Skeletal muscle satellite cell (primary cell): ENCODE measurements at regions not wholly inside any gene's neighbourhood (a gene's known extent, or its start where the extent isn't known, plus 50 kb on each side); places are given as distances from the start of the nearest gene placed in this dataset.

Experiments
- H3K27me3 ChIP-seq: 2 replicates; pipeline ENCODE4 v1.7.0; 2013; ENCODE audit warnings: low read length; ENCODE audit not compliant: control insufficient read depth, insufficient read depth
- H3K36me3 ChIP-seq: 2 replicates; pipeline ENCODE4 v1.7.0; 2013; ENCODE audit warnings: mild to moderate bottlenecking, control low read depth, low read length; ENCODE audit not compliant: insufficient read depth
- H3K4me1 ChIP-seq: 2 replicates; pipeline ENCODE4 v1.7.0; 2013; ENCODE audit warnings: low read length; ENCODE audit not compliant: control insufficient read depth, insufficient read depth
- H3K4me2 ChIP-seq: 2 replicates; pipeline ENCODE4 v1.7.0; 2013; ENCODE audit warnings: mild to moderate bottlenecking, low read length
- H3K4me3 ChIP-seq: 2 replicates; pipeline ENCODE4 v1.7.0; 2013; ENCODE audit warnings: low read length
- H3K9ac ChIP-seq: 2 replicates; pipeline ENCODE4 v1.7.0; 2013; ENCODE audit warnings: mild to moderate bottlenecking, low read depth, low read length, moderate library complexity
- H3K9me3 ChIP-seq: replicated peaks from 2 replicates; pipeline ENCODE4 v1.7.0; 2013; ENCODE audit warnings: mild to moderate bottlenecking, control low read depth, low read length

GRCh38 chr2:3073704-3074103 lies 303.9 kb downstream of the EIPR1 start:
- Histone ChIP-seq H3K9ac (no peak overlapping the region), H3K27me3 (no peaks in the 10 kb centered on the region), H3K9me3 (peaks cover 8% of the 10 kb centered on the region), H3K4me3 (no peak overlapping the region), H3K36me3 (no peaks in the 10 kb centered on the region), H3K4me1 (no peaks in the 10 kb centered on the region), H3K4me2 (no peak overlapping the region)

- H3K36me3 ChIP-seq: no peaks in the 10 kb centered on the region
- H3K4me2 ChIP-seq: no peak overlapping the region
- no peak overlapping the region for H3K4me3 ChIP-seq
- peaks cover 8% of the 10 kb centered on the region for H3K9me3 ChIP-seq
- H3K4me1 ChIP-seq: no peaks in the 10 kb centered on the region
- no peaks in the 10 kb centered on the region for H3K27me3 ChIP-seq
- no peak overlapping the region for H3K9ac ChIP-seq
Observed at GRCh38 chr2:3073041-3073595, 304.5 kb downstream of the EIPR1 start.

GRCh38 chr2:3071685-3072263 lies 305.8 kb downstream of the EIPR1 start:
- Histone ChIP-seq H3K4me3 (no peak overlapping the region), H3K36me3 (no peaks in the 10 kb centered on the region), H3K27me3 (no peaks in the 10 kb centered on the region), H3K9me3 (peaks cover 8% of the 10 kb centered on the region), H3K4me1 (no peaks in the 10 kb centered on the region), H3K9ac (no peak overlapping the region), H3K4me2 (no peak overlapping the region)

GRCh38 chr2:3066831-3067230 lies 310.8 kb downstream of the EIPR1 start:
- no peaks in the 10 kb centered on the region for H3K27me3 ChIP-seq
- H3K9me3 ChIP-seq: peaks cover 7% of the 10 kb centered on the region
- no peak overlapping the region for H3K9ac ChIP-seq
- no peak overlapping the region for H3K4me2 ChIP-seq
- no peaks in the 10 kb centered on the region for H3K4me1 ChIP-seq
- H3K36me3 ChIP-seq: no peaks in the 10 kb centered on the region
- no peak overlapping the region for H3K4me3 ChIP-seq

- Histone ChIP-seq H3K36me3 (no peaks in the 10 kb centered on the region), H3K27me3 (no peaks in the 10 kb centered on the region), H3K9me3 (peaks cover 11% of the 10 kb centered on the region), H3K4me3 (no peak overlapping the region), H3K9ac (no peak overlapping the region), H3K4me1 (no peaks in the 10 kb centered on the region), H3K4me2 (no peak overlapping the region)
Observed at GRCh38 chr2:3065928-3066327, 311.7 kb downstream of the EIPR1 start.

GRCh38 chr2:3062476-3063260 lies 314.9 kb downstream of the EIPR1 start:
- H3K4me1 ChIP-seq: no peaks in the 10 kb centered on the region
- H3K27me3 ChIP-seq: no peaks in the 10 kb centered on the region
- H3K4me3 ChIP-seq: no peak overlapping the region
- no peak overlapping the region for H3K4me2 ChIP-seq
- no peaks in the 10 kb centered on the region for H3K36me3 ChIP-seq
- peaks cover 14% of the 10 kb centered on the region for H3K9me3 ChIP-seq
- H3K9ac ChIP-seq: no peak overlapping the region

GRCh38 chr2:3060049-3060448 lies 317.6 kb downstream of the EIPR1 start:
- Histone ChIP-seq H3K27me3 (no peaks in the 10 kb centered on the region), H3K4me3 (no peak overlapping the region), H3K9me3 (peaks cover 17% of the 10 kb centered on the region), H3K36me3 (no peaks in the 10 kb centered on the region), H3K4me2 (no peak overlapping the region), H3K4me1 (no peaks in the 10 kb centered on the region), H3K9ac (no peak overlapping the region)

GRCh38 chr2:3059141-3059925 lies 318.3 kb downstream of the EIPR1 start:
- H3K4me2 ChIP-seq: no peak overlapping the region
- no peaks in the 10 kb centered on the region for H3K27me3 ChIP-seq
- no peak overlapping the region for H3K9ac ChIP-seq
- no peak overlapping the region for H3K4me3 ChIP-seq
- no peaks in the 10 kb centered on the region for H3K4me1 ChIP-seq
- no peaks in the 10 kb centered on the region for H3K36me3 ChIP-seq
- H3K9me3 ChIP-seq: peaks cover 19% of the 10 kb centered on the region

GRCh38 chr2:3054066-3054465 lies 323.6 kb downstream of the EIPR1 start:
- no peak overlapping the region for H3K4me3 ChIP-seq
- no peaks in the 10 kb centered on the region for H3K27me3 ChIP-seq
- peaks cover 5% of the 10 kb centered on the region for H3K9me3 ChIP-seq
- no peak overlapping the region for H3K9ac ChIP-seq
- H3K4me2 ChIP-seq: no peak overlapping the region
- no peaks in the 10 kb centered on the region for H3K36me3 ChIP-seq
- H3K4me1 ChIP-seq: no peaks in the 10 kb centered on the region

GRCh38 chr2:3051266-3051665 lies 326.4 kb downstream of the EIPR1 start:
- no peaks in the 10 kb centered on the region for H3K36me3 ChIP-seq
- no peaks in the 10 kb centered on the region for H3K4me1 ChIP-seq
- H3K9me3 ChIP-seq: peaks cover 2% of the 10 kb centered on the region
- H3K4me3 ChIP-seq: no peak overlapping the region
- no peaks in the 10 kb centered on the region for H3K27me3 ChIP-seq
- H3K4me2 ChIP-seq: no peak overlapping the region
- H3K9ac ChIP-seq: no peak overlapping the region

GRCh38 chr2:3046170-3046865 lies 331.3 kb downstream of the EIPR1 start:
- Histone ChIP-seq H3K9me3 (peaks cover 6% of the 10 kb centered on the region), H3K4me2 (no peak overlapping the region), H3K36me3 (no peaks in the 10 kb centered on the region), H3K4me1 (no peaks in the 10 kb centered on the region), H3K27me3 (peaks cover 6% of the 10 kb centered on the region), H3K4me3 (no peak overlapping the region), H3K9ac (no peak overlapping the region)
